ENCODE measurements at regions not wholly inside any gene's neighbourhood (a gene's known extent, or its start where the extent isn't known, plus 50 kb on each side); places are given as distances from the start of the nearest gene placed in this dataset.

GRCh38 chr1:187936667-187937066, 1107.9 kb downstream of the PLA2G4A start:
- TF ChIP-seq CSRNP3 (CRISPR knock-in tag; IDR thresholded peaks at IDR 0.05): no peak
- TF ChIP-seq TSHZ2 (CRISPR knock-in tag; IDR thresholded peaks at IDR 0.05): no peak
- TF ChIP-seq ISL1 (CRISPR knock-in tag; IDR thresholded peaks at IDR 0.05): no peak
- no peak for TF ChIP-seq ZC3H10 (CRISPR knock-in tag; IDR thresholded peaks at IDR 0.05)
- TF ChIP-seq TCF4 (CRISPR knock-in tag; IDR thresholded peaks at IDR 0.05; ENCODE audit: borderline replicate concordance): no peak
- TF ChIP-seq POU6F1 (CRISPR knock-in tag; IDR thresholded peaks at IDR 0.05; ENCODE audit: borderline replicate concordance, low read depth): no peak
- TF ChIP-seq ARNTL (CRISPR knock-in tag; IDR thresholded peaks at IDR 0.05; ENCODE audit: borderline replicate concordance, low read depth): no peak
- TF ChIP-seq ESRRG (CRISPR knock-in tag; IDR thresholded peaks at IDR 0.05): no peak
- TF ChIP-seq ZNF8 (CRISPR knock-in tag; IDR thresholded peaks at IDR 0.05): no peak
- TF ChIP-seq CREB5 (CRISPR knock-in tag; IDR thresholded peaks at IDR 0.05; ENCODE audit: low read depth): no peak
- ATAC-seq: no peak

- no peak for ATAC-seq
- TF ChIP-seq ZNF70 (CRISPR knock-in tag; IDR thresholded peaks at IDR 0.05): no peak
- no peak for TF ChIP-seq TCF4 (CRISPR knock-in tag; IDR thresholded peaks at IDR 0.05; ENCODE audit: borderline replicate concordance)
These were observed 1109.3 kb downstream of the PLA2G4A start for GRCh38 chr1:187938092-187938491.

- ATAC-seq: peak; percentile 24; the same call in 1 of the 3 replicates
- TF ChIP-seq POU6F1 (CRISPR knock-in tag; IDR thresholded peaks at IDR 0.05; ENCODE audit: borderline replicate concordance, low read depth) (no peak), ZC3H10 (CRISPR knock-in tag; IDR thresholded peaks at IDR 0.05) (no peak), ZFP3 (CRISPR knock-in tag; IDR thresholded peaks at IDR 0.05) (no peak), GLIS3 (CRISPR knock-in tag; IDR thresholded peaks at IDR 0.05) (no peak), OSR1 (CRISPR knock-in tag; IDR thresholded peaks at IDR 0.05) (no peak), PATZ1 (CRISPR knock-in tag; IDR thresholded peaks at IDR 0.05; ENCODE audit: borderline replicate concordance) (no peak), ZNF70 (CRISPR knock-in tag; IDR thresholded peaks at IDR 0.05) (no peak), ZNF8 (CRISPR knock-in tag; IDR thresholded peaks at IDR 0.05) (no peak), CREB5 (CRISPR knock-in tag; IDR thresholded peaks at IDR 0.05; ENCODE audit: low read depth) (no peak), CSDC2 (CRISPR knock-in tag; IDR thresholded peaks at IDR 0.05) (no peak), SNAI2 (CRISPR knock-in tag; IDR thresholded peaks at IDR 0.05) (no peak), RARB (CRISPR knock-in tag; IDR thresholded peaks at IDR 0.05) (no peak), ESRRG (CRISPR knock-in tag; IDR thresholded peaks at IDR 0.05) (no peak), TOX (CRISPR knock-in tag; IDR thresholded peaks at IDR 0.05; ENCODE audit: borderline replicate concordance) (no peak), TSHZ2 (CRISPR knock-in tag; IDR thresholded peaks at IDR 0.05) (no peak), TCF4 (CRISPR knock-in tag; IDR thresholded peaks at IDR 0.05; ENCODE audit: borderline replicate concordance) (no peak), ZFP30 (CRISPR knock-in tag; IDR thresholded peaks at IDR 0.05) (no peak), ARNTL (CRISPR knock-in tag; IDR thresholded peaks at IDR 0.05; ENCODE audit: borderline replicate concordance, low read depth) (no peak), BACH2 (CRISPR knock-in tag; IDR thresholded peaks at IDR 0.05; ENCODE audit: borderline replicate concordance) (no peak)
These were observed 1114.2 kb downstream of the PLA2G4A start for GRCh38 chr1:187942986-187943385.

All from SK-N-SH treated with all-trans-retinoic acid at 6 μM for 48 hours (cell line).